ENCODE measurements at regions not wholly inside any gene's neighbourhood (a gene's known extent, or its start where the extent isn't known, plus 50 kb on each side); places are given as distances from the start of the nearest gene placed in this dataset.
"Not testable (repeated sequence)": the region's sequence is repeated elsewhere in the genome, so short reads cannot be mapped to it uniquely, and the experiment has no call there.

- TF ChIP-seq, protein P1, sequence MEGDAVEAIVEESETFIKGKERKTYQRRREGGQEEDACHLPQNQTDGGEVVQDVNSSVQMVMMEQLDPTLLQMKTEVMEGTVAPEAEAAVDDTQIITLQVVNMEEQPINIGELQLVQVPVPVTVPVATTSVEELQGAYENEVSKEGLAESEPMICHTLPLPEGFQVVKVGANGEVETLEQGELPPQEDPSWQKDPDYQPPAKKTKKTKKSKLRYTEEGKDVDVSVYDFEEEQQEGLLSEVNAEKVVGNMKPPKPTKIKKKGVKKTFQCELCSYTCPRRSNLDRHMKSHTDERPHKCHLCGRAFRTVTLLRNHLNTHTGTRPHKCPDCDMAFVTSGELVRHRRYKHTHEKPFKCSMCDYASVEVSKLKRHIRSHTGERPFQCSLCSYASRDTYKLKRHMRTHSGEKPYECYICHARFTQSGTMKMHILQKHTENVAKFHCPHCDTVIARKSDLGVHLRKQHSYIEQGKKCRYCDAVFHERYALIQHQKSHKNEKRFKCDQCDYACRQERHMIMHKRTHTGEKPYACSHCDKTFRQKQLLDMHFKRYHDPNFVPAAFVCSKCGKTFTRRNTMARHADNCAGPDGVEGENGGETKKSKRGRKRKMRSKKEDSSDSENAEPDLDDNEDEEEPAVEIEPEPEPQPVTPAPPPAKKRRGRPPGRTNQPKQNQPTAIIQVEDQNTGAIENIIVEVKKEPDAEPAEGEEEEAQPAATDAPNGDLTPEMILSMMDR (IDR thresholded peaks at IDR 0.05), result not testable (repeated sequence)
- TF ChIP-seq POLR2A, POLR2AphosphoS5 (IDR thresholded peaks at IDR 0.05): not testable (repeated sequence)
Measured at GRCh38 chr5:104831515-104831914, 1268.9 kb upstream of the NUDT12 start.
